ENCODE measurements at regions not wholly inside any gene's neighbourhood (a gene's known extent, or its start where the extent isn't known, plus 50 kb on each side); places are given as distances from the start of the nearest gene placed in this dataset.

- TF ChIP-seq CTCF (IDR thresholded peaks at IDR 0.05; ENCODE audit: poor library complexity) (no peak), EZH2 (IDR thresholded peaks at IDR 0.05; ENCODE audit: borderline replicate concordance) (no peak), EZH2phosphoT487 (IDR thresholded peaks at IDR 0.05; ENCODE audit: low read depth, severe bottlenecking, unreplicated experiment) (no peak)
Observed at GRCh38 chr13:103803349-103803748, 737.1 kb upstream of the SLC10A2 start.

Data from hepatocyte (in vitro differentiated cells).